ENCODE measurements at regions not wholly inside any gene's neighbourhood (a gene's known extent, or its start where the extent isn't known, plus 50 kb on each side); places are given as distances from the start of the nearest gene placed in this dataset.

DNA sequence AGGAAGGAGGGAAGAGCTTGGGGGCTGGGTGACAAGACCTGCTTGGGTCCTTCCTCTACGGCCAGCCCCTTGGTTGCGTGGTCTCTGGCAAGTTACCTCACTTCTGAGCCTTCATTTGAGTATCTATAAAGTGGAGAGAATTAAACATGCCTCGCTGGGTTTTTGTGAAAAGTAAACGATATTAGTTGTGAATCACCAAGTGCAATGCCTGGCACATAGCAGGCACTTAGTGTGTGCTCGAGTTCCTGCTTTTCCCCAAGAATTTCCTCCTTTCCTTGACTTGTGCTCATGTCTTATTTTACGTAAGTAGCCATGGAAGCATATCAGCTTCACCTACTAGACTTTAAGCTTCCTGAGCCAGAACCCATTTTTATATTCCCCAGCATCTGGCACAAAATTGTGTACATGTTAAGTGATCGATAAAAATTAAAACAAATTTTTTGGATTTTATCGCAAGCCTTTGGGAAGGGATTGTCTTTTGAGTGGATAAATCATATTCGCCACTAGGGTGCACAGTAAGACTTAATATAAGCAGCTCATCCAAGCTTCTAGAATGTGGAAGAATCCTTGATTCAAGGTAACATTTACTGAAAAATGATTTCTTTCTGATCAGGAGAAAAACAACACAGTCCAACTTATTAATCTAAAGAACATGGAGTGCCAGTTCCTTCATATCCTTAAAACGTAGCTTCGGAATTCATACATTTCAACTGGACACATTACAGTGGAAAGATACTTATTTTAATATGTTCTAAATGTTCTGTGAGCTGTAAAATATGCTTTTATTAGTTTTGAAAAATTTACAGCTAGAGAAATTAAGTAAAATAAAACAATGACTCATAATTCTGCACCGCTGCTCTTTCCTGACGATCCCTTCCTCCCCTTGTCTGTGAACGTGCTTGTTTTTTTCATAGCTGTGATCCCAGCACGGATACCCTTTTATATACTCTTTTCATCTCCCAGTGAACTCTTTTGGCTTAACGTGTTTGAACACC lies 62.0 kb downstream of the SLC25A47 start:
- Histone ChIP-seq H3K9me2 (ENCODE audit: insufficient read depth) (no peaks in the 10 kb centered on the region), H3K27me3 (ENCODE audit: insufficient read depth, low read length) (no peaks in the 10 kb centered on the region), H4K20me1 (ENCODE audit: insufficient read depth) (no peaks in the 10 kb centered on the region), H3K4me1 (ENCODE audit: control insufficient read depth in 1 of 2, insufficient read depth in 2 of 2, low read length in 2 of 2) (peaks cover 2 to 15% of the 10 kb centered on the region in 2 experiments; a peak in 3 of 4 replicates), H3K79me2 (ENCODE audit: insufficient read depth, low read length) (no peaks in the 10 kb centered on the region), H3K9ac (ENCODE audit: low read length) (no peak overlapping the region), H3K36me3 (ENCODE audit: control insufficient read depth in 1 of 2, insufficient read depth in 2 of 2, low read length in 2 of 2) (no peaks in the 10 kb centered on the region), H3K27ac (ENCODE audit: low read depth, low read length) (no peak overlapping the region), H3K4me2 (ENCODE audit: low read length) (no peak overlapping the region), H3K9me3 (ENCODE audit: control insufficient read depth in 1 of 2, insufficient read depth in 1 of 2, low read depth in 1 of 2, low read length in 2 of 2) (no peaks in the 10 kb centered on the region), H2AFZ (ENCODE audit: low read depth, low read length, poor library complexity, severe bottlenecking) (no peak overlapping the region), H3K4me3 (replicated peaks in 1 of 2; ENCODE audit: low read depth in 1 of 2, low read length in 2 of 2) (no peak overlapping the region)
- BruUV-seq (replicated peaks) = no TSS peak
- ChIA-PET RAD21 (ENCODE audit: low non-redundant PET in 1 of 2, low total read pairs in 2 of 2, uncharacterized antibody in 2 of 2, unreplicated experiment in 2 of 2) (interaction anchor here (0.5 to 1.7 kb wide), 7 partner anchors 17 to 609 kb away, joined by 3 to 12 read pairs (median 5); no protein-coding TSS in a partner anchor), POLR2A (interaction anchor here (0.8 to 1.5 kb wide), 4 partner anchors 55 to 268 kb away, joined by 3 to 4 read pairs (median 3); no protein-coding TSS in a partner anchor), CTCF (interaction anchor here (0.8 to 5.9 kb wide), 23 partner anchors 8 to 1280 kb away, joined by 3 to 108 read pairs (median 5); a partner anchor contains a TSS)
- ATAC-seq (peak; percentile 41; the same call in 1 of the 2 replicates), DNase-seq (ENCODE audit: low read depth, low spot score) (peak; percentile 35)
- intact Hi-C loops (cut with micrococcal nuclease) = loop anchor here (2.0 to 10.0 kb wide), 5 partner anchors 32 to 1277 kb away; no protein-coding TSS in a partner anchor
- no peak for TF ChIP-seq SRF (IDR thresholded peaks at IDR 0.05; ENCODE audit: low read depth)
- TF ChIP-seq CEBPB (IDR thresholded peaks at IDR 0.05; ENCODE audit: low read depth) = no peak
- no peak for TF ChIP-seq EGR1 (IDR thresholded peaks at IDR 0.05; ENCODE audit: low read depth)
- TF ChIP-seq REST (IDR thresholded peaks at IDR 0.05; ENCODE audit: low read depth) = no peak
- no peak for TF ChIP-seq ZBTB33 (IDR thresholded peaks at IDR 0.05; ENCODE audit: extremely low read depth, insufficient replicate concordance, low read length)
- TF ChIP-seq ELF1 (IDR thresholded peaks at IDR 0.05; ENCODE audit: borderline replicate concordance, low read depth) = no peak
- TF ChIP-seq YY1 (IDR thresholded peaks at IDR 0.05; ENCODE audit: extremely low read depth, insufficient replicate concordance, low read depth, low read length) = no peak
- TF ChIP-seq ZFX (IDR thresholded peaks at IDR 0.05) = no peak
- no peak for TF ChIP-seq ZNF274 (IDR thresholded peaks at IDR 0.05; ENCODE audit: low read depth, low read length)
- TF ChIP-seq, protein P1, sequence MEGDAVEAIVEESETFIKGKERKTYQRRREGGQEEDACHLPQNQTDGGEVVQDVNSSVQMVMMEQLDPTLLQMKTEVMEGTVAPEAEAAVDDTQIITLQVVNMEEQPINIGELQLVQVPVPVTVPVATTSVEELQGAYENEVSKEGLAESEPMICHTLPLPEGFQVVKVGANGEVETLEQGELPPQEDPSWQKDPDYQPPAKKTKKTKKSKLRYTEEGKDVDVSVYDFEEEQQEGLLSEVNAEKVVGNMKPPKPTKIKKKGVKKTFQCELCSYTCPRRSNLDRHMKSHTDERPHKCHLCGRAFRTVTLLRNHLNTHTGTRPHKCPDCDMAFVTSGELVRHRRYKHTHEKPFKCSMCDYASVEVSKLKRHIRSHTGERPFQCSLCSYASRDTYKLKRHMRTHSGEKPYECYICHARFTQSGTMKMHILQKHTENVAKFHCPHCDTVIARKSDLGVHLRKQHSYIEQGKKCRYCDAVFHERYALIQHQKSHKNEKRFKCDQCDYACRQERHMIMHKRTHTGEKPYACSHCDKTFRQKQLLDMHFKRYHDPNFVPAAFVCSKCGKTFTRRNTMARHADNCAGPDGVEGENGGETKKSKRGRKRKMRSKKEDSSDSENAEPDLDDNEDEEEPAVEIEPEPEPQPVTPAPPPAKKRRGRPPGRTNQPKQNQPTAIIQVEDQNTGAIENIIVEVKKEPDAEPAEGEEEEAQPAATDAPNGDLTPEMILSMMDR (IDR thresholded peaks at IDR 0.05 in 2 of 3, conservative IDR thresholded peaks at IDR 0.05 in 1 of 3; ENCODE audit: borderline replicate concordance in 1 of 3, insufficient read depth in 1 of 3, low read depth in 2 of 3, low read length in 2 of 3) = peak; percentile 44 to 77 (median 75); a peak in 4 of 6 replicates
- peak; percentile 83 for TF ChIP-seq RAD21 (IDR thresholded peaks at IDR 0.05; ENCODE audit: low read depth)
- no peak for TF ChIP-seq JUND (IDR thresholded peaks at IDR 0.05)
- no peak for TF ChIP-seq POLR2A (IDR thresholded peaks at IDR 0.05; ENCODE audit: borderline replicate concordance, extremely low read depth, insufficient read depth, insufficient read length)

Measured in HCT116 (cell line).